CD4-positive, alpha-beta T cell treated with Interleukin-1 beta for 1 hour (primary cell): ENCODE measurements at regions not wholly inside any gene's neighbourhood (a gene's known extent, or its start where the extent isn't known, plus 50 kb on each side); places are given as distances from the start of the nearest gene placed in this dataset.
A peak's percentile ranks its signal among the peaks of the same experiment; 100 is the strongest.

ENCODE experiments used
- DNase-seq, 2 donors: peaks; one replicate each; pipeline ENCODE4 v3.0.0-alpha.2; 2020 to 2022

GRCh38 chr6:1554141-1554475 lies 55.6 kb upstream of the FOXC1 start:
- DNase-seq = no peak

- DNase-seq = peak; percentile 67 to 71
Observed at GRCh38 chr6:1554476-1555310, 55.0 kb upstream of the FOXC1 start.

GRCh38 chr6:1558388-1558787 lies 51.3 kb upstream of the FOXC1 start:
- DNase-seq = no peak
